HEK293 (cell line): ENCODE measurements at regions not wholly inside any gene's neighbourhood (a gene's known extent, or its start where the extent isn't known, plus 50 kb on each side); places are given as distances from the start of the nearest gene placed in this dataset.

Experiments used
- MEIS1 ChIP-seq: sonication (generic); formaldehyde crosslinking; IDR thresholded peaks from 2 replicates; pipeline ENCODE4 v1.8.1; 2022; ENCODE audit warnings: missing genetic modification reagents, mild to moderate bottlenecking, borderline replicate concordance
- REST ChIP-seq: fragments of 450-650 bp; formaldehyde crosslinking; IDR thresholded peaks from 2 replicates; pipeline ENCODE4 v1.5.1; 2016; ENCODE audit warnings: missing biosample characterization, missing genetic modification characterization
- TF ChIP-seq, protein P1 (sequence below): fragments of 450-650 bp; formaldehyde crosslinking; IDR thresholded peaks from 2 replicates; pipeline ENCODE4 v1.5.1; 2016; ENCODE audit warnings: missing biosample characterization, missing genetic modification characterization

DNA sequence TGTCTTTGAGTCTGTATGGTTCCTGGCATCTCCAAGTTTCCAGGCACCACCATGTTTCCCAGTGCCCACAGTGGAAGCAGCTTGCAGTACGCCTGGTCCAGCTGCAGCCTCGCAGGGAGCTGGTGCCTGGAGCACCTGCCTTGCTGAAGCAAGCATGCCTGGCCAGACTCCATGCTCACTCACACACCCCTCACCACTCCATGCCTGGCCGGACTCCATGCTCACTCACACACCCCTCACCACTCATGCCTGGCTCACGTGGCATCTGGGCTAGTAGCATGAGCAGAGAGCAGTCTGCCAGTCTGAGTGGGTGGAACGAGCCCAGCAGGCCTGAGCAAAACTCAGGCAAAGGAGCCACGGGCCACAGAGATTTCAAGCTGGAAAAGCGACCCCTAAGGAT is 214.3 kb downstream of the TFAP2C start:
- TF ChIP-seq, protein P1, sequence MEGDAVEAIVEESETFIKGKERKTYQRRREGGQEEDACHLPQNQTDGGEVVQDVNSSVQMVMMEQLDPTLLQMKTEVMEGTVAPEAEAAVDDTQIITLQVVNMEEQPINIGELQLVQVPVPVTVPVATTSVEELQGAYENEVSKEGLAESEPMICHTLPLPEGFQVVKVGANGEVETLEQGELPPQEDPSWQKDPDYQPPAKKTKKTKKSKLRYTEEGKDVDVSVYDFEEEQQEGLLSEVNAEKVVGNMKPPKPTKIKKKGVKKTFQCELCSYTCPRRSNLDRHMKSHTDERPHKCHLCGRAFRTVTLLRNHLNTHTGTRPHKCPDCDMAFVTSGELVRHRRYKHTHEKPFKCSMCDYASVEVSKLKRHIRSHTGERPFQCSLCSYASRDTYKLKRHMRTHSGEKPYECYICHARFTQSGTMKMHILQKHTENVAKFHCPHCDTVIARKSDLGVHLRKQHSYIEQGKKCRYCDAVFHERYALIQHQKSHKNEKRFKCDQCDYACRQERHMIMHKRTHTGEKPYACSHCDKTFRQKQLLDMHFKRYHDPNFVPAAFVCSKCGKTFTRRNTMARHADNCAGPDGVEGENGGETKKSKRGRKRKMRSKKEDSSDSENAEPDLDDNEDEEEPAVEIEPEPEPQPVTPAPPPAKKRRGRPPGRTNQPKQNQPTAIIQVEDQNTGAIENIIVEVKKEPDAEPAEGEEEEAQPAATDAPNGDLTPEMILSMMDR (tag by site-specific recombination) = no peak
- TF ChIP-seq MEIS1 = no peak
- no peak for TF ChIP-seq REST (tag by site-specific recombination)
